ENCODE measurements at regions not wholly inside any gene's neighbourhood (a gene's known extent, or its start where the extent isn't known, plus 50 kb on each side); places are given as distances from the start of the nearest gene placed in this dataset.

GRCh38 chr1:196001188-196001587 lies 607.1 kb downstream of the KCNT2 start:
- DNase-seq = no peak

GRCh38 chr1:195999022-195999421 lies 609.2 kb downstream of the KCNT2 start:
- DNase-seq = no peak

GRCh38 chr1:195981448-195982139 lies 626.6 kb downstream of the KCNT2 start:
- DNase-seq = no peak

- no peak for DNase-seq
These were observed 628.6 kb downstream of the KCNT2 start for GRCh38 chr1:195979646-195980045.

DNA sequence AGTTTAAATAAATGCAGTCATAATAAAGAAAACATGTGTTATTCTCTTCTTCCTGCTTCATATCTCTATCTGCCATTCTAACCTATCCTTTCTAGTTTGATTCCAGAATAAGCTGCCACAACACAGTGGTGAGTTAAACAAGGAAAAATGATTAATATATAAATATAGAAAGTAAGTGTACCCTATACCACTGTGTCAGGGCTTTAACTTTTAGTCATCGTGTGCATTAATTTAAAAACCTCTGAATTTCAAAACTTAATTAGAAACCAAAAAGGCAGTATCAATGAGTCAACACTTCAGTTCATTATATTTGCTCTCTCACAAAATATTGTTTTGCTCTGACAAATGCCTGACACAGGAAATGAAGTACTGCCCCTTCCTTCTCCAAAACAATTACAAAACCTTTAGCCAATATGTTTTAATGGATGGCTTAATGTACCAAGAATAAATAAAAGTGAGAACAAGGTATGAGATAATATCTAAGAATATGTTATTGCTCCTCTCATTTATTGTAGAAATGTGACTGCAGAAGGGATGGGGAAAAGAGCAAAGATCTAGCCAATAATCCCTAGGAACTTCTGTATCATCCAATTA lies 634.8 kb downstream of the KCNT2 start:
- no peak for DNase-seq

DNA sequence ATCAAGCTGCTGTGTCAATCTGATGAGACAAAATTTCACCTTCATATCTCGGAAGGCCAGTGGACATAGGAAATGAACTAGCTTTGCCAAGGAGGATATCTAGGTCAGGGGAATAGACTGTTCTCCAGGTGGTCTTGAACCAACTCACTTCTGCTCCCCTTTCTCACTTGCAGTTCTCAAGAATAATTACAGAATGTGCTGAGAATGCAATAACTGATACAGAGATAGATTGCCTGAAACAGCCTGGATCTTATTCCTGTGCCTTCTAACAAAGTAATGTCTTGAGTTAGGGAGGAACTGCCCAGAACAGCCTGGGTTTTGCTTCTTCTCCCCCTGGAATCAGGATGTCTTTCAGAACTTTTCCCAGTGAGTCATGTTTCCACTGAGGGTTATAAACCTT lies 636.7 kb downstream of the KCNT2 start:
- no peak for DNase-seq

GRCh38 chr1:195970209-195970608 lies 638.0 kb downstream of the KCNT2 start:
- no peak for DNase-seq

DNA sequence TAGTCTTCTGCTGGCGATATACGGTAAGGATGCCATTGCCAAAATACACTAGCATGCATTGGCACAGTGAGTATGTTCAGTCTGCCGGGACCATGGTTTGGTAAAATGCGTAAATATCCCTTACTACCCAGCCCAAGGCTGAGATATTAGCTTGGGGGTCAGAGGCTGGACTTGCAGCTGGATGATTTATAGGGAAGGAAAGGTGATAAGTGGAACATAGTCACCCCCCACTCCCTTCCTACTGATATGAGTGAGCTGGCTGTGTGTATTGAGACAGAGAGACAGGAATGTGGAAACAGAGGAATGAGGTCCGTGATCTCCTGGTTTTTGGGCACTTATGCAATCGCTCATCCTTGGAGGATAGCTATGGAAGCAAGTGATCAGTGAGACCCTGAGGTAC lies 642.8 kb downstream of the KCNT2 start:
- no peak for DNase-seq

DNA sequence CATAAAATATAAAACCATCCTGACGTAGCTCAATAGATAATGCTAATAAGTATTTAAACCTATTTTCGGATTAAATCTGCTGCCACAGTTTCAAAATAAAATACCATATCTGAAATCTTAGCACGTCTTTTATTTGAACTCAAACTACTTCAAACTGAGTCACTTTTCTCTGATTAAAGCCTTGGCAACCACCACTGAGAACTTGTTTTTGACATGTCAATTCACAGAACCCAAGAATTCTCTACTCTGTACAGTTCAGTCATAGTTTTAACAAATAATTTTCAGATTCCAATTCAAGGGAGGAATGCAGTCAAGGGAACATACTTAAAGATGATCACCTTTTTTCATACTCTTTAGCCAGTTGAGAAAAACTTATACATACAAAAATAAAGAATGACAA lies 643.2 kb downstream of the KCNT2 start:
- DNase-seq = no peak

DNA sequence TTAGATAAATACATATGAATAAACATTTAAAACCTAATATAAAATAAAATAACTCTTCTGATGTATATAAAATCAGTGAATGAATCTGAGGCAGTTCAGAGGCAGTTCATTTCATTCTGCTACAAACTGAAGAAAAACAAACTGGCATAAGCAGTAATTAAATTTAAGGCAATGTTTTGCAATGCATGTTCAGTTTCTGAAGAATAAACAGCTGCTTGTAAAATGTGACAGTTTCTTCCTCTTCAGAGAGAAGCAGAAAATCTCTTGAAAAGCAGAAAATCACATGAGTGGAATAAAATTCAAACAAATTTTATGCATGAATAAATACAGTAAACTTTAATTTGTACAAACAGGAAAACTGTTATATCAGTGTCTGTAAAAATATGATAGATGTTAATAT lies 643.7 kb downstream of the KCNT2 start:
- DNase-seq = no peak

- DNase-seq = no peak
These were observed 646.2 kb downstream of the KCNT2 start for GRCh38 chr1:195962051-195962450.

GRCh38 chr1:195960580-195960979 lies 647.7 kb downstream of the KCNT2 start:
- no peak for DNase-seq

DNA sequence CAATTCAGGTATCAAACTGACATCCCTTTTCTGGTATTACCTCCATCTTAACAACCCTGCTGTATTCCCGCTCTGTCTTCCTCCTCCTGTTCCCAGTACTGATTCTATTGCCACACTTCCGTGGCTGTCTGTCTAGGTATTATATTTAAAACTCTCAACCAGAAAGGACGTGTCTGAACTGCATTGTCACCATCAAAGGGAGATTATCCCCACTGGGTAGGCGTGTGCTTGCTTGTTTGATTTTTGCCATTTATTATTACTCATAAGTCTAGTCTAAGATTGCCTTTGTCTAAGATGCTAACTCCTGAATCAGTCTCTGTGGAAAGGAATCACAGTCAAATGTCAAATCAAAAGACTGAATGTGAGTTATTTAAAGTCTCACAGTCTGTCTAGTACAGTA lies 650.1 kb downstream of the KCNT2 start:
- DNase-seq = no peak

DNA sequence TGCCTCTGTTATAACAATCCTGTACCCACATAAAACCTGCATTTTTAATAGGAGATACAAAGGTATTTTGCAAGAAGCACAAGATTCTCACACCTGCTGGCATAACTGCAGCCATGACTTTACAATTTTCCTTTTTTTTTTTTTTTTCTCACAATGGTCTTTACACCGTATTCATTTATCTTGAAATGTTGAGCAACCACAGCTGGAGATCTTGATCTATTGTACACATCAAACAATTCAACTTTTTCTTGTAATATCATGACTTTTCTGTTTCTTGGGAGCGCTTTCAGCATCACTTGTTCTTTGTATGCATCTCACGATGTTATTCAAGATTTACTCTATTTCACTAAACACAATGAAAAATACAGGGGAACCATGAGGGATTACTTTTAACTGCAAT lies 651.4 kb downstream of the KCNT2 start:
- DNase-seq = no peak

- no peak for DNase-seq
These were observed 653.4 kb downstream of the KCNT2 start for GRCh38 chr1:195954848-195955247.

DNA sequence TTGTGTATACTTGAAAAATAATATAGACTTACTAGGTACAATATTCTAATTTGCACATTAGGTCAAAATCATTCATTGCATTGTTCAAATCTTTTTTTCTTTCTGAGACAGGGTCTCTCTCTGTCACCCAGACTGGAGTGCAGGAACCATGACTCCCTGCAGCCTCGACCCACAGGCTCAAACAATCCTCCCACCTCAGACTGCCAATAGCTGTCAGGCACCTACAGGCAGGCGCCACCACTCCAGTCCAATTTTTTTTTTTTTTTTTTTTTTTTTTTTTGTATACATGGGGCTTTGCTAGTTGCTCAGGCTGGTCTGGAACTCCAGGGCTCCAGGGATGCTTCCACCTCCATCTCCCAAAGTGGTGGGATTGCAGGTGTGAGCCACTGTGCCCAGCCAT lies 656.9 kb downstream of the KCNT2 start:
- no peak for DNase-seq

DNA sequence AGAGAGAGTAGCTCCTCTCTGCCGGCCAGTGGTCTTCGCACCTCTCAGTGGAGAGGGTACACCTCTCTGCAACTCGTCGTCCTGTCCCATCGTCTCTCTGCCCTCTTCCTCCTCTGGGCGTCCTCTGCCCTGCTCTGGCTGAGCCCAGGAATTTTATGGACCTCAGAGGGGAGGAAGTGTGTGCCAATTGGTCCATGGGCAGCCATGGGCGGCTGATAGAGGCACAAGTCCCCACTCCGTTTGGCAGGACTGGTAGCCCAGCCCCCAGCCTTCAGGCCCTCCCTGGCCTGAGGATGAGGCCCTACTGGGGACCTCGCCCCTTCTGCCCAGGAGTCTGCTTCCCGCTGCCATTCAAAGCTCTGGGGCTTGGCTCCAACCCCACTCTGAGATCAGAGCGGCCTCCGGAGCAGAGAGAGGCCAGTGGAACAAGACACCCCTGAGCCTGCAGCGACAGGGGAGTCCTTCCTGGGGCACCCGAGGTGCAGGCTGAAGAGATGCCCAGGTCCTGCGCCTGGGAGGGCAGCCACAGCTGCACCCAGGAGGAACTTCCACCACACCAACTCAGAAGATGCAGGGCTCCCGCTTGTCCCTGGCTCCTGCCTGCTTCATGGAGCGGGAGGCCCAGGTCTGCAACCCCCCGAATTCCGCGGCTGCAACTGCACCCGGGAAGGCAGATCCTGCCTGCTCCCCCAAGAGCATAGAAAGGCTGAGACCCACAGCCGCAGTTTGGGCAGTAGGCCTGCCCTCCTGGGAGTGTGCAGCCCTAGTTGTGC lies 659.9 kb downstream of the KCNT2 start:
- no peak for DNase-seq

DNA sequence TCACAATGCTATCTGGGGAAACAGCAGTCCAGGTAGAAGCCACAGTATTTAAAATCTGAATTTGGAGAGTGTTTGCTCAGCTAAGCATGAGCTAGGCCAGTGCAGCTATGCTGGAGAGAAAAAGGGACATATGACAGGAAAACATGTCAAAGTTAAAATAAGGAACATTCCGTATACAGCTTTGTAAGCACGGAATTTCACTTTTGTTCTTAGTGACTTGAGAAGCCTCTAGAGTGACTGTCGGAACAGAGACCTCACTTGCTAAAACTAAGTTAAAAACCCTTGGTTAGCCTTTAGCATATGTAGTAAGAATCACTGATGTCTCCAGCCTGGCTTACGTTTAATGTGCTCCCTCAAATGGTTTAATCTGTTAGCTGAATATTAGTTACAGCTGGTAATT lies 661.7 kb downstream of the KCNT2 start:
- DNase-seq = no peak

DNA sequence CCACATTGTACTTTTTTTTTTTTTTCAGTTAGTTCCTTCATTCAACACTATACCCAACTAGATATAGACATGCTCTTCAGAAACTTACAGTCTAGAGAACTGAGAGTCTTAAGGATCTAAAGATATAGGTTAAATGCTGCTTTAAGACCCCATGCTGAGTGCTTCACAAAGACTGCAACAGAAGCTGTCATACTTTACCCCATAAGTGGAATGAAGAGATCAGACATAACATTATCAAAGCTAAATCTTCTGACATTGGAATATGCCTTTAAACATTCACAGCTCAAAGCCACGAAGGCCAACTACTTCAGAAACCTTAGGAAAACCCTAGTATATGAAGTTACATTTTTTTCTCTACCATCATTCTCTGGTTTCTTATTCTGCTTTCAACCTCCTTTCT lies 666.4 kb downstream of the KCNT2 start:
- DNase-seq = no peak

DNA sequence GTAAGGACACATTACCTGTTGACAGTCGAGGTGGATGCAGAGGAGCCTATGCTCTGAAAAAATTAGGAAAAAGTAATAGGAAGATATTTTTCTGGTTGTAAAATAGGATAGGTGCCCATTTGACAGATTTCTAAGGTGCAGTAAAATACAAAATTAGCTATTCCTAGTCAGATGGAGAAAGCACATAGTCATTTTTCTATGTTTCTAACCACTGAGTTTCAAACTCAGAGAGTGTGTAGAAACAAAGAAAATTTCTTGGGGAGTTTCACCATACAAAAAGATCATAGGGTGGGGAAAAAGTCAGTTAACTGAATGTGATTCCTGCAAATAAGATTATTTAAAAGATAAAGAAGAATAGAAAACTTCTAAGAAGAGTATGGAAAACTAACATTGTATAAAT lies 666.9 kb downstream of the KCNT2 start:
- DNase-seq = no peak

DNA sequence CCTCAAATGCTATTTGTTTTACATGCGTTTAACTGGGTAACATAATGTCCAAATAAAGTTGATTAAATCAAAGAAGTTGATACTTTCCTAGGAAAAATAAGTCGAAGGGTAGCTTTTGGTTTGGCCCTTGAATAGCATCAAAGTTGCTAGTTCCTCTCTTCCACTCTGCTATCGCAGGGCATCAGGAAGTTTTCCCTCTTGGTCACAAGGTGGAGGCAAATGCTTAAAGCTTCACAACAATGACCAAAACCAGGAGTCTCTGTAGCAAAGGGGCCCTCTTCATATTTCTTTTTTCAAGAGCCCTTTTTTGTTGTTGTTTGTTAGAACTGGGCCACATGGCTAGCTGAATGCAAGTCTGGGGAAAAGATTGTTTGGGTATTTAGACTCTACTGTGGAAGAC lies 668.4 kb downstream of the KCNT2 start:
- DNase-seq = no peak

GRCh38 chr1:195934817-195935553 lies 673.3 kb downstream of the KCNT2 start:
- DNase-seq = no peak

GRCh38 chr1:195933835-195934234 lies 674.4 kb downstream of the KCNT2 start:
- DNase-seq = no peak

All from left kidney (tissue), 1 donor.